22Rv1 (cell line): ENCODE measurements at regions not wholly inside any gene's neighbourhood (a gene's known extent, or its start where the extent isn't known, plus 50 kb on each side); places are given as distances from the start of the nearest gene placed in this dataset.

Source experiments
- ZFX ChIP-seq: fragments of 450-650 bp; IDR thresholded peaks from 2 replicates; pipeline ENCODE4 v1.6.1; 2017; ENCODE audit warnings: antibody characterized with exemption, borderline replicate concordance
- TF ChIP-seq, protein P1 (sequence below): fragments of 450-650 bp; IDR thresholded peaks from 2 replicates; pipeline ENCODE4 v1.5.1; 2017; ENCODE audit warnings: mild to moderate bottlenecking

DNA sequence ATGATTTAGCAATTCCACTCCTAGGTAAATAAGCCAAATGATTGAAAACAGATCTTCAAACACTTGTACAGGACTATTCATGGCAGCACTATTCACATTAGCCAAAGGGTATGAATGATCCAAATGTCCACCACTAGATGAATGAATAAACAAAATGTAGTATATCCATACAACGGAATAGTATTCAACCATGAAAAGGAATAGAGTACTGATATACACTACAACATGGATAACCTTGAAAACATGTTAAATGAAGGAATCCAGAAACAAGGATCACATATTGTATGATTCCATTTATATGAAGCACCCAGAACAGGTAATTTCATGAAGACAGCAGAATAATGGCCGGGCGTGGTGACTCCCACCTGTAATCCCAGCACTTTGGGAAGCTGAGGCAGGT is 78.2 kb upstream of the IGF1R start:
- TF ChIP-seq, protein P1, sequence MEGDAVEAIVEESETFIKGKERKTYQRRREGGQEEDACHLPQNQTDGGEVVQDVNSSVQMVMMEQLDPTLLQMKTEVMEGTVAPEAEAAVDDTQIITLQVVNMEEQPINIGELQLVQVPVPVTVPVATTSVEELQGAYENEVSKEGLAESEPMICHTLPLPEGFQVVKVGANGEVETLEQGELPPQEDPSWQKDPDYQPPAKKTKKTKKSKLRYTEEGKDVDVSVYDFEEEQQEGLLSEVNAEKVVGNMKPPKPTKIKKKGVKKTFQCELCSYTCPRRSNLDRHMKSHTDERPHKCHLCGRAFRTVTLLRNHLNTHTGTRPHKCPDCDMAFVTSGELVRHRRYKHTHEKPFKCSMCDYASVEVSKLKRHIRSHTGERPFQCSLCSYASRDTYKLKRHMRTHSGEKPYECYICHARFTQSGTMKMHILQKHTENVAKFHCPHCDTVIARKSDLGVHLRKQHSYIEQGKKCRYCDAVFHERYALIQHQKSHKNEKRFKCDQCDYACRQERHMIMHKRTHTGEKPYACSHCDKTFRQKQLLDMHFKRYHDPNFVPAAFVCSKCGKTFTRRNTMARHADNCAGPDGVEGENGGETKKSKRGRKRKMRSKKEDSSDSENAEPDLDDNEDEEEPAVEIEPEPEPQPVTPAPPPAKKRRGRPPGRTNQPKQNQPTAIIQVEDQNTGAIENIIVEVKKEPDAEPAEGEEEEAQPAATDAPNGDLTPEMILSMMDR: no peak
- TF ChIP-seq ZFX: no peak
